ENCODE measurements at regions not wholly inside any gene's neighbourhood (a gene's known extent, or its start where the extent isn't known, plus 50 kb on each side); places are given as distances from the start of the nearest gene placed in this dataset.

DNA sequence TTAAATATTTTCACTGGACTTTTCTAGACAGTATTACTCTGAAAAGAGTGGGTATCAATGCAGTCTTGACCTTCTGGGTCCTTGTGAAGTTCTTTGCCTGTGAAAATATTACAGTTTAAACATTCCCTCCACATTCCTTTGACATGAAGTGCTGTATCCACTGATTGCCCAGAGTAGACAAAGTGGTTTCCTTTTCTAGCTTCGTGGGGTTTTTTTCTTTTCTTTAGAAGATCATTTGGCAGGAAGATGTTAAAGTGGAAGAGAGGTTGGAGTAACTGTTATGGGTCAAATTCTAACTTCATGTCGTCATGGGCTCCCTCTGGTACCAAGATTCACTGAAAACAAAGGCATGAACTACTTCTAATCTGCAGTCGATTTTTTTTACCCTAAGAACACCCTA is 496.9 kb downstream of the EPHA4 start:
- ChIA-PET CTCF (no interaction called here), POLR2A (no interaction called here)

DNA sequence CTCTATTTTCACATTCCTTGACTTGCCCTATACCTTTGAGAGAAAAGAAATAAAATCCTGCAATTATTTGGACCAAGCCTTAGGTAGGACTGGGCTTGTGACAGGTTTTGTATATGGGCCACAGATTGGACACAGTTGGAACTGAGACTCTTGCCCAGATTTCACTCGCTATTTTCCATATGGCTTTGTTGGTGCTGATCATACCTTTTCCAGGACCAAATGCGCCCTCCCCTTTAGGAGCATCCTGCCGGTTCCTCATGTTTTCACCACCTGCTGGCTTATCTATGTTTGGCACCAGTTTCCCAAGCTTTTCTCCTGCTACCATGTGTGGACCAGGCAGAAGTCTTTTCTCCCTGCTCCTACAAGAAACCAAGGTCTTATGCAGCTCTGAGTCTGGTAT is 494.9 kb downstream of the EPHA4 start:
- ChIA-PET POLR2A (no interaction called here), CTCF (no interaction called here)

GRCh38 chr2:221077799-221078198 is 494.3 kb downstream of the EPHA4 start:
- POLR2A ChIA-PET, result no interaction called here

DNA sequence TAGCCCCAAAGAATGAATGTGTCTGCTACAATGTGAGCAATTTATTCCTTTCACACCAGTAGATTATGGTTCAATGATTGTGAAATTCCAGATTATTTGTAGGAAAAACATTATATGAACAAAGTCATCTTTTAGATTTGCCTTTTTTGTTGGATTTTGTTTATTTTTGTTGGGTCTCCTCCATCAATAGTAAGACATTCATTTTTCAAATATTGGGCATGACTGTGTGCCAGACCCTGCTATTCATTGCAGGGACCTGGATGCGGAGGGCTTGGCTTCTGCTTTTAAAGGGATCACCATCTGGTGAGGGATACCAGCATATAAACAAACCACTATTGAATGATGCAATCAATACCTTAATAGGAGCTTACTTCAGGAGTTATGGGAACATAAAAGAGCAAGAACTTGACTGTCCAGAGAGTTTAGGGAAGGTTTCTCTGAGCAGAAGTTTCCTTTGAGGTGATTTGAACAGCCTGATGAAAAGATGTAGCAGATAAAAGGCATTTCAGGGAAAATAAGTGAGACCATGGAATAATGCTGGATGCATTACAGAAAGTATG is 486.7 kb downstream of the EPHA4 start:
- ChIA-PET POLR2A (no interaction called here), CTCF (no interaction called here)

More at GRCh38 chr2:221077799-221078198, 494.3 kb downstream of the EPHA4 start:
- CTCF ChIA-PET, result no interaction called here

DNA sequence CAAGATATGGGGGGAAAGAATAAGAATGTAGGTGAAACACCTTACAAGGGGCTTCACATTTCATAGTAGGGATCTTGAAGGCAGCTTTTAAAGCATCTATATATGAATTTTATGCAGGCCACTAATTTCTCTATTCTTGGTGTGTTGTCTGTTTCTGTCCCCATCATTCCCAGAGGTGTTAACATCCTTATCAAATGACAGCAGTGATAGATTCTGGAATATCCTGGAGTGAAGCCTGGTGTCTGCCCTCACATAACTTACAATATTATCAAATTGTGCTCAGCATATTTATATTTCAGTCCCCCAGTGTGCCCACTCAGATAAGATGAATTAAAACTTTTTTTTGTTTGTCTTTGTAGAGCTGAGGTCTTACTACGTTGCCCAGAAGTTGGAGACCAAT is 486.2 kb downstream of the EPHA4 start:
- ChIA-PET POLR2A (no interaction called here), CTCF (no interaction called here)

DNA sequence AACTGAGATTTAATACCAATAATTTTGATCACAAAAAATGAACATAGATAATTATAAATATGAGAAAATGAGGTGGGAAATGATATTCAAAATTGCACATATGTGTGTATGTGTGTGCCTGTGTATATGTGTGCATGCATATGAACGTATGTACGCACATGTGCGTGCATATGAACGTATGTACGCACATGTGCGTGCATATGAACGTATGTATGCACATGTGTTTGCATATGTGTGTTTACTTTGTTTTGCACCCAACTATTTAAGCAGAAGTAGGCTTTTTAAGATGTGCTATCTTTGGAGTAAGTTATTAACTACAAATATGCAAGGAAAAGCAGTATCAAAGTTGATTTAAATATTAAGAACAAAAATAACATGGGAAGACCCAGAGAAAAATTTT is 484.3 kb downstream of the EPHA4 start:
- ChIA-PET POLR2A (no interaction called here), CTCF (no interaction called here)

DNA sequence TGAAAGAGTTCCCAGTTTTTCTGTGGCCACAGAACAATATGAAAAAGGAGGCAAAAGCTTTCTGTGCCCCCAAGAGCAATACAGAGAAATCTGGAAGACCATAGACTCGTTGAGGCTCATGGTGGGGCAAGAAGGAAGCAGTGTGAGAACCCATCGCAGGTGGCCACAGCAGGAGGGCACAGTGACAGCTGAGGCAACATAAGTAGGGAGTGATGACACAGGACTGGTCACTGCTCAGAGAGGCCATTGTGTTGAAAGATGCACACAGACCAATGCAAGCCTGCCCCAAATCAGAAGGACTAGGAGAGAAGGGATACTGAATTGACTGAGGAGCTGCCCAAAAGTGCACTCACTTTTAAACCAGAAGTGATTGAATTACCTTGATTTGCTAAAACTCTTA is 483.6 kb downstream of the EPHA4 start:
- CTCF ChIA-PET, result interaction anchor here (0.7 kb wide), 1 partner anchor 46 kb away, joined by 3 read pairs; no protein-coding TSS in a partner anchor
- POLR2A ChIA-PET, result no interaction called here

DNA sequence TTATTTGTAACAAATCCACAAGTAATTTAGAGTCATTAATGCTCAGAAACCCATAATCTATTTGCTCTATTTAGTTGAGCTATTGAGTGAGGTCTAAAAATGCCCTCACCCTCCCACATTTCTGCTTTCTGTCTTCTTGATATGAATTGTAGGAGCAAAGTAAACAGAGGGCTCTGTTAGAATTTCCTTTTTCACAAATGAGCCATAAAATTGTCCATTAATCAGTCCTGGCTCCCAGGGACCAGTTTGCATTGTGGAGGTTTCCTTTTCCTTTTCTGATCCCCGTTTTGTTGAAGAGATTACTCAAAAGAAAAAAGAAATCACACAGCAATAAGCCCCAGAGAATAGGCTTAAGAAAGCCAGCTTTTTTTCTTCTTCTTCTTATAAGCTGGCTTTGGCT is 476.7 kb downstream of the EPHA4 start:
- CTCF ChIA-PET, result no interaction called here

DNA sequence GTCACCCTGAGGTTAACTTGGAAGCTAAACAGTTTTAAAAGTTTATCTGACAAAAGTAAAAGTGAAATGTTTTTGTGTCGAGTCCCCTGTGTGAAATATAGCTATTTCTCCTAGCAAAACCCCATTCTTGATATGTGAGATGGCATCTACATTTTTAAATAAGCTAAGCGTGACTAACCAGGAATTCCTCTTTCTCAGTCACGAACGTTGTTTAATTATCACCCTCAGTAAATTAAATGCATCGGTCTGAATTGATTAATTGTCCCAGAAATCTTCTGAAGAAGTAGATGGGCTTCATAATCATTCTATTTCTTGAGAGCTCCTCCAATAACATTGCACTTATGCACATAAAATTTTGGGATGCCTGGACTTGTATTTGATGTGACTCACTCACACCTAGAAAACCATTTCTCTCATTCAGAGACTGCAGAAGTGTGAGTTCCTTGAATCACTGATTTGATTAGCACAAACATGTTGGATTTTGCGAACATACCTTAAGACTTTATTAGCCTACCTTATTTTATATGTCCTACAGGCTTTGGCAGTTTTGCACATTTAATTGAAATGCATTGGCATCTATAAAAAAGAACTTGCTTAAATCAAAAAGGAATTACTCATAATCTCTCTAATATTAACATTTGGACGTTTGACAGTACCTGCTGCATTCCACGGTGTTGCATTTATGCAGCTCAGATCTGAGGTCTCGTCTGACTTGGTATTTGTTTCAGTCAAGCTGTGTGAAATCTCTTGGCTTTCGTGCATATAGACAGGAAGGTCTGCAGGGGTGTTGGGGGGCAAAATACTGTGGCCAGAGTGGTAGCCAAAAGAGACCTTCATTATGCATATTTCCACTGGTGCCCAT is 475.2 kb downstream of the EPHA4 start:
- CTCF ChIA-PET, result interaction anchor here (0.7 kb wide), 1 partner anchor 404 kb away, joined by 4 read pairs; no protein-coding TSS in a partner anchor
- POLR2A ChIA-PET, result no interaction called here

More for the DNA sequence above, 476.7 kb downstream of the EPHA4 start:
- POLR2A ChIA-PET, result no interaction called here

- POLR2A ChIA-PET, result no interaction called here
- CTCF ChIA-PET, result no interaction called here
Measured at GRCh38 chr2:221097568-221097915, 474.6 kb downstream of the EPHA4 start.

- CTCF ChIA-PET, result no interaction called here
Measured at GRCh38 chr2:221097949-221098348, 474.2 kb downstream of the EPHA4 start.

DNA sequence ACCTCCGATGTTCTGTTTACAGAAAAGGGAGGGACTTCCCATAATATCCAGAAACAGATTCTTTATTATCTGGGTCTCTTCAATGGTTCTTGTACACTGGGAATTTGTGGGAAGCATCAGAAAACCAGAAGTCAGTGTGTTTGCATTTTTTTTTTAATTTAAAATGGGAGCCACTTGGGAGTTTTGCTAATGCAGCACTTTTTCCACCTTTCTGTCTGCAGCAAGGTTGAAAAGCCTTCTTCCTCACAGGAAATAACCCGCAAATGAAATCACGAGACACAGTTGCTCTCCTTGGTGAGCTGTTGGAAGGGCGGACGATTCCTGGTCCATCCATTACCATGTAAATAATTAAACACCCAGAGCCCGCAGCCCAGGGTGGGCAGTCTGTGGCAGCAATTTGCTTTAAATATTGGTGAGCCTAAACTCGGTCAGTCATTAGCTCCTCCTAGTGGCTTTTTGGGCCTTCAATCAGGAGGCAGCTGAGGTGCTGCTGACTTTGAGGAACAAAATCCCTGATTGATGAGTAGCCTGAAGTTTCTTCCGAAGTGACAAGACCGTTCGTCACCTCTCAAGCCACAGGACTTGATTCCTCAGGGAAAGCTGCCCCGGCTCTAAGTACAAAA is 471.5 kb downstream of the EPHA4 start:
- ChIA-PET CTCF (no interaction called here), POLR2A (no interaction called here)

More at GRCh38 chr2:221097949-221098348, 474.2 kb downstream of the EPHA4 start:
- POLR2A ChIA-PET, result no interaction called here

- POLR2A ChIA-PET, result no interaction called here
- CTCF ChIA-PET, result no interaction called here
Measured at GRCh38 chr2:221102896-221103688, 469.0 kb downstream of the EPHA4 start.

- ChIA-PET CTCF (no interaction called here), POLR2A (no interaction called here)
Measured at GRCh38 chr2:221103930-221104329, 468.2 kb downstream of the EPHA4 start.

- CTCF ChIA-PET, result no interaction called here
Measured at GRCh38 chr2:221104361-221104811, 467.7 kb downstream of the EPHA4 start.

GRCh38 chr2:221106241-221106640 is 465.9 kb downstream of the EPHA4 start:
- ChIA-PET CTCF (no interaction called here), POLR2A (no interaction called here)

More at GRCh38 chr2:221104361-221104811, 467.7 kb downstream of the EPHA4 start:
- POLR2A ChIA-PET, result no interaction called here

GRCh38 chr2:221107424-221107823 is 464.7 kb downstream of the EPHA4 start:
- POLR2A ChIA-PET, result no interaction called here
- CTCF ChIA-PET, result no interaction called here

DNA sequence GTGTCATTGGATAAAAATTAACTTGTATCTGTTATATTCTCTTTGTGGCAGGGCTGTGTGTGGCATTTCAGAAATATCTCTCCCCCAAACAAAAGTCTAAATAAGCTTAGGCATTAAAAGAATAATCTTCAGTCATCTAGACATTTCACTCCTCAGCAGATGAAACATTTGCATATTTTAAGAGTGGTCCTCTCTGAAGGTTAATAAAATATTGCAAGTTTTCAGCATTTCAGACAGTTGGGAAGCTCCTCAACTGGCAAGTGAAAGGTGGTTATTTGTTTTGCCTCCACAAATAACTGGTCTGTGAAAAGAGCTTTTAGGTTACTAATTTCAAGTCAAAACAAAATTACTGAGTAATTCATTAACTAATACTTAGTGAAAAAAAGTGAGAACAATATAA is 462.6 kb downstream of the EPHA4 start:
- POLR2A ChIA-PET, result no interaction called here
- CTCF ChIA-PET, result no interaction called here

DNA sequence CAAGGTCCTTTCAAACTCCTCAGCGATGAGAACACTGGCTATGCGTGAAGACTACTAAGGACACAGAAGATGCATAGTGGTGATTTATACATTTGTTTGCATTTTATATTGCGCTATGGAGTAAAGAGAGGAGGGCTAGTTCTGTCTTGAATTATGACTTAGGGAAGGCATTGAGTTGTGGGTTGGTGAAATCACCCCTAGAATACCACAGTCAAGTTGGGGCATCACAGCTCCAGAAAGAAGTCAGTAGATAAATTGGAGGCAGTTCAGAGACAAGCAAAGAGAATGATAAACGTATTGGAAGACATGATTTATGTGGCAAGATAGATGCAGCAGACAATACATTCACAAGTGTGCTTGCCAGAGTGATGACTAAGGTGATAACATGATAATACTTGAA is 460.4 kb downstream of the EPHA4 start:
- ChIA-PET CTCF (no interaction called here), POLR2A (no interaction called here)

- ChIA-PET CTCF (no interaction called here), POLR2A (no interaction called here)
Measured at GRCh38 chr2:221112744-221113143, 459.4 kb downstream of the EPHA4 start.

DNA sequence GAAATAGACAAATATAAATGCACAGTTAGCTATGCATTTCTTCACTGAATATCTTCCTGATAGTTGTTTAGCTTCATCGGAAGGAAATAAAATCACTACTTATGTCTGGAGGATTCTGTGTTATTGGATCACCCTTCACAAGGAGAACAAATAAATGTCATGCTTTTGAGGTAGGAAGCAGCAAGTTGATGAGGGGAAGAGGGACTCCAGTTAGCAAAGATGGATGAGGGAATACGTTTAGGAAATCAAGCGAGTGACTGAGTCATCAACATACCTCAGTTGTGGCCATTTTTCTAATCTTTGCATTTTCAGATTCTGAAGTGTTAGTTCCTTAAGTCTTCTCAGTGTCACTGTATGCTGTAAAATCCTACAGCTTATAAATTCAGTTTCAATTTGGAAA is 456.2 kb downstream of the EPHA4 start:
- ChIA-PET CTCF (no interaction called here), POLR2A (no interaction called here)
